ENCODE measurements at regions not wholly inside any gene's neighbourhood (a gene's known extent, or its start where the extent isn't known, plus 50 kb on each side); places are given as distances from the start of the nearest gene placed in this dataset.
"Not testable (repeated sequence)": the region's sequence is repeated elsewhere in the genome, so short reads cannot be mapped to it uniquely, and the experiment has no call there.

DNA sequence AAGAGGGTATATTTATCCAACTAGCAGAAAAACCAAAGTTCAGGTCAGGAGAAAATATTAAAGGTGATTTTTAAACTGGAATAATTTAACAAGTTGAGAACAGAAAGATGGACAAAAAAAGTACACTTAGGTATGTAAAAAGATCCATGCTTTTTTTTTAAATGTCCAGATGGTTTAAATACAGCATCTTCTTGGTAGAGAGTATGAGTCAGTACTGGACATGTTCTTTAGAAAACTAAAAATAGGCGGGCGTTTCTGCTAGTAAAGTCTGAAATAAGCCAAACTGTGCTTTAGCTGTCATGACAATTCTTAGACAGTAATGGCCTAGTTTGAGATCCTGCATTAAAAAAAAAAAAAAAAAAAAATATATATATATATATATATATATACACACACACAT, 255.9 kb upstream of the ST8SIA4 start:
- no peak for DNase-seq

DNA sequence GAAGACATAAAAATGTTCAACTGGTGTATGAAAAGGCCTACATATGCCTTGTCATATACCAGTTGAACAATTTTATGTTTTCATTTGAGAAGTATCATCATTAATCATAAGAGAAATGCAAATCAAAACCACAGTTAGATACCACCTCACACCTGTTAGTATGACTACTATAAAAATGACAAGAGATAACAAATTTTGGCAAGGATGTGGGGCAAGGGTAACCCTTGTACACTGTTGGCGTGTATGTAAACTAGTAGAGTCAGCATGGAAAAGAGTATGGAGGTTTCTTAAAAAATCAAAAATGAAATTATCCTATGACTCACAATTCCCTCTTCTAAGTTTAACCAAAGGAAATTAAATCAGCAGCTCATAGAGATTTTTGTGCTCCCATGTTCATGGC, 250.4 kb upstream of the ST8SIA4 start:
- DNase-seq, result no peak

DNA sequence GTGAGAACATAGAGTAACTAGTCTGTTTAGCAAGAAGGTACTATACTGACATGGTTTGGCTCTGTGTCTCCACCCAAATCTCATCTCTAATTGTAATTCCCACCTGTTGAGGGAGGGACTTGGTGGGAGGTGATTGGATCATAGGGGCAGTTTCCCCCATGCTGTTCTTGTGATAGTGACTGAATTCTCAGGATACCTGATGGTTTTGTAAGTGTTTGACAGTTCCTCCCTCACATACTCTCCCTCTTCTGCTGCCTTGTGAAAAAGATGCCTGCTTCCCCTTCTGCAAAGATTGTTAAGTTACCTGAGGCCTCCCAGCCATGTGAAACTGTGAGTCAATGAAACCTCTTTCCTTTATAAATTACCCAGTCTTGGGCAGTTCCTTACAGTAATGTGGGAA, 240.4 kb upstream of the ST8SIA4 start:
- DNase-seq, result no peak

DNA sequence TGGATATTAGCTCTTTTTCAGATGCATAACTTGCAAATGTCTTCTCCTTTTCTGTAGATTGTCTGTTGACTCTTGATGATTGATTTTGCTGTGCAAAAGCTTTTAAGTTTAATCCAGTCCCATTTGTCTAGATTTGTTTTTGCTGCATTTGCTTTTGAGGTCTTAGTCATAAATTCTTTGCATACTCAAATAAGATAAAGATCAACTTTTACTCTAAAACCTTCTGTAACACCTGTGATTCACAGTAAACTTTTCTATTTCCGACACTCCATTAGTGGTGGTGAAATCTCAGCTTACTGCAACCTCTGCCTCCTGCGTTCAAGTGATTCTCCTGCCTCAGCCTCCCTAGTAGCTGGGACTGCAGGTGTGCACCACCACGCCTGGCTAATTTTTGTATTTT, 239.0 kb upstream of the ST8SIA4 start:
- no peak for DNase-seq

DNA sequence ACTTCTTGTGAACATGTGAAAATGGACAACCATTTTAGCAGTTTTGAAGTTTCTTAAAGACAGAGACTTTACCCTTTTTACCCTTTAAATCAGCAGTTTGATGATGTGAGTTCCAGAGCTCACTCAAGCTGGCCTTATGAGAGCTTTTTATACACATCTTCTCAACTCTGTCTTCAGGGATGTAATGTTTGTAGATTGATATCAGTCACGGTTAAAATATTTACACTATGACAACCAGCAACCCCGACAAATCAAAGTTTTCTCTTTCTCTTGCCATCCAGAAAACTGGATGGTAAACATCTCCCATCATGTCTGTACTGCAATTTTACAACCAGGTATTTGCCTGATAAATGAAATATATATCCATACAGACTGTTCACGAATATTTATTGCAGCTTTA, 233.4 kb upstream of the ST8SIA4 start:
- DNase-seq, result no peak

DNA sequence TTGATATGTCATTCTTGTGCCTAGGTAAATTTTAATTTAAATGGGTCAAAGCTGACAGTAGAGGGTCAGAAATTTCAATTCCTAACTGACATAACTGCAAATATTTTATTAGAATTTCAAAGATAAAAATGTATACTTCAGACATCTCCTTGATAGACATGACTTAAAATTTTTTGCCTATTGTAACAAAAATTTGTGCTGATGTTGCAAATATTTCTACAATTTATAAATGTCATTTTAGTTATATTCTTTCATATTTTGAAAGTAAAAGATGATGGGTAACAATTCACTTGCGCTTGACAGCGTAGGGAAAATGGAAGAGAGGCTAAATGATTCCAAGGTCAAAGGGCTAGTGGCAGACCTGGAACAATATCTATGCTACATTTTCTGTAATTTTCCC, 220.3 kb upstream of the ST8SIA4 start:
- DNase-seq, result no peak

DNA sequence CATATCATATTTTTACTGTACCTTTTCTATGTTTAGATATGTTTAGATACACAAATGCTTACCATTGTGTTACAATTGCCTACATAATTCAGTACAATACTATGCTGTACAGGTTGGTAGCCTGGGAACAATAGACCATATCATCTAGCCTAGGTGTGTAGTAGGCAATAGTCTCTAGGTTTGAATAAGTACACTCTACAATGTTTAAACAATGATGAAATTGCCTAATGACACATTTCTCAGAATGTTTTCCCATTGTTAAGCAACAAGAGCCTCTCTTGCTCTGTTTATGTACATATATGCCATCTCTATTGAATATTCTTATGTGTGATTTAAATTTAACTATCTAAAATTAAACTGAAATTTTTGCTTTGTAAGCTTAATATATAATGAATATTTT, 209.6 kb upstream of the ST8SIA4 start:
- DNase-seq, result no peak

DNA sequence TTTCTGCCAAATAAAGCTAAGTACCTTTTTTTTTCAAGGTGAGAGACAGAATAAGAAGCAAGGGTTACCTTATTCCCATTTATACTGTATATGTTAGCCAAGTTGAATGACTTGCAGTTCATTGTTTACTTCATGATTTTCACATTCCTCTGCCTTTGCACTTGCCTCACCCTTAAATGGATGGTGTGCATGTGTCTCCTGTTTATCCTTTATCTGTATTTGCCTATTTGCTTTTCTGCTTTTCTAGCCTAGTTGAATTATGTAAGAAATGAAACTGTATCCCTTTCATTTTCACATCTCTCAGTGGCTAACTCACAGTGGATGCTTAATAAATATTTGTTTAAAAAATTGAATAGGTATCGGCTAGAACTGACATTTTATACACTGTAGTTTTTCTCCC, 200.8 kb upstream of the ST8SIA4 start:
- no peak for DNase-seq

DNA sequence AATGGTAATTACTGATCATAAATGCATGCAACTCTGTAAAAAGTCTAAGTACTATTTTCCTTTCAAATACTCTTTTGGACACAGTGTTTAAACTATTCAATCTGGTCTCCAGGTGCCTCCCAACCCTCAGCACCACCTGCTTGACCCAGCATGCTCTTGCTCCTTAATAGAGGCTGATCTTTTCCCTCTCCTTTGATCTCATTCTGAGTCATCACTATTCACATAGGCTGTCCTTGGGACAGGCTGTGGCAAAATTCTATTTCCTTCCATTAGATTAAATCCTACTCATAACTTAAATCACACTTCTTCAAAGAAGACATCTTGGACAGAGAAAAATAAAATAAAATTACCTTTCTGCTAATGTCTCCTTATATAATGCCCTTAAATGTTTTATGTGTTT, 199.4 kb upstream of the ST8SIA4 start:
- no peak for DNase-seq

DNA sequence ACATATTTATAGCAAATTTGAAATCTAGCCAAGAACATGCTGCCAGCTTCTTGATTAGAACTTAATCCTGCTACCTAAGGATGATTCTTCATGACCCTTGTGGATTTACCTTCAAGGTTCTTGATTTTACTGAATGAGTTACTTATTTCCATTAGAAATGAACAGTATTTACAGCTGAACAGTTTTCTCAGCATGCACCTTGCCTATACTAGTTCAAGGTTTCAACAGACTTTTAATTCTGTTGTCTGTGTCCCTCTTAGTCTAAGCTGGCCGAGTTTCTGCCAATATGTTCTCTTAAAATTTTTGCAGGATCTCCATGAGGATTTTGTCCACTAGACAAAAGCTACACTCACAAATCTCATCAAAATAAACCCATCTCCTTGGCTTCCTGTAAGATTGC, 188.8 kb upstream of the ST8SIA4 start:
- DNase-seq, result no peak

DNA sequence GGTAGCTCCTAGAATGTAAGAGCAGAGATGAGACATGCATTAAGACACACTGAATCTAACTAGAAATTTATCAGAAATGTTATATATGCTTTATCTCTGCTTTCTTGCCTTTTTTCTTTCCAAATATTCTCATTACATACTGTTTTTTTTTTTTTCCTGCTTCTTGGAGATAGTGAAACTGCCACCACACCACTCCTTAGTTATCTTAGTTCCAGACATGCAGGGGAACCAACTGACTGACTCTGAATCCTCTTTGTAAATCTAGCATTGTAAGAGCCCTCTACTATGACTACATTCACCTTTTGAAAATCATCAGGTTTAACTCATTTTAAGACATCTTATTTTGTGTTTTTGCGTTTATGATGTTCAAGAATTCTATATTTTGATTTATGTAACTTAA, 181.3 kb upstream of the ST8SIA4 start:
- DNase-seq, result no peak

DNA sequence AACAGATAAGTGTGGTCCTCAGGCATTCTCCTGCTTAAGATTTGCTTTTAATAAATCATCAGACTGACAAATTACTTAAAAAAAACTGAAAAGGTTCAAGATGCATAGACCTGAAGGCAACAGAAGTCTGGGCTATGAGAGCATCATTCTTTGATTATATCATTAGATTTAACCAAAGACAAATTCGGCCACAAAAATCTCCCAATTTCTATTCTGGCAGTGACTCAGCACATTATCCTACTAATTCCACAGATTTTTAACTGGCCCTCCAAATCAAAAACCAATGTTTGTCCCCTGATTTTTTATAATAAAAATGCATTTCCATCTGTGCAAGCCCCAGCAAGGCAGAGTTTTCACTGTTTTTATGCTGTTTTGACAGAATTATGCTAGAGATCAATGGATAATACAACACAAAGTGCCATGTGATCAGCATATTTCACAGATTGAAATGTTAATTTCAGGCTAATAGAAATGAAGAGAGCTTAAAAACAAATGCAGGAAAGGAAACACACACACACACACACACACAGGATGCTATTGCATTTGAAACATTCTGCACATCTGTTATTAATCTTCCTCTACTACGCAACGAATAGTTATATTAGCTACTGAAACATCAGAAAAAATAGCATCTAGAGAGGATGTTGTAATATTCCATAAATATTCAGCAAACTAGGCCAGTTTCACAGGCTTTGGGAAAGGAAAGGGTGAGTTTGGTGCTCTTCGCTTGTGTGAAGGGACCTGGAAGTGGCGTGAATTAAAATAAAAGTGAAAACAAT, 177.6 kb upstream of the ST8SIA4 start:
- no peak for DNase-seq

DNA sequence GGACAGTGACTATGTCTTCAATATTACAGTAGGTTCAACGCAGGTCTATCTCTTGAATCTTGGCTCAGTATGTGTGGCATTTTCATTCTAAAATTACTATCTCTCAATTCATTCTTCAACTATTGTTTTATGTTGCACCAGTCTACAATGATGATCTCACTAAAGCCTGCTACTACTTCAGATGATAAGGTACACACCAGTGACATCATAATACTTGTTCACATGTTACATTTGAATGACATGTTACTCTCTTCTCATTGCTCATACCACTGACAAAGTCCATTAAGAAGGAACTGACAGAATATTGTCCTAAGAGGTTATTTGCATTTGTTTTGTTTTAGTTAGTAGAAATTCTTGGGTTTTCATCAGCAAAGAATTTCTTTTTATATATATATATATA, 165.2 kb upstream of the ST8SIA4 start:
- no peak for DNase-seq

DNA sequence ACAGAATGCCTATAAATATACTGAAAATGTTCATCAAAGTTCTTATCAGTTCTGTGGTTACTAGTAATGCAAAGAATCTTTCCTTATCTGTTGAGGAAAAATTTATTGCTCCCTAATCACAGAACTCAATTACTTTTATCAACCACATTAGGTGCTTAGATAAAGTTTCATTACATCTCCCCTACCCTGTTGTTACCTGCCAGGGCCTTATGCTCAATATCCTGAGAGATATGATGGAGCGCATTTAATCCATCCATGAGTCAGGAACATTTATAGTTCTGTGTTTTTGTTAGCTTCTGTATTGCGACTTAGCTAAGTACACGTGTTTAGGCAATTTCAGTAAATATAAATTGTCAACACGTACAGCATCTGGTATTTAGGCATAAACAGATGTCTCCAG, 164.3 kb upstream of the ST8SIA4 start:
- DNase-seq, result no peak

DNA sequence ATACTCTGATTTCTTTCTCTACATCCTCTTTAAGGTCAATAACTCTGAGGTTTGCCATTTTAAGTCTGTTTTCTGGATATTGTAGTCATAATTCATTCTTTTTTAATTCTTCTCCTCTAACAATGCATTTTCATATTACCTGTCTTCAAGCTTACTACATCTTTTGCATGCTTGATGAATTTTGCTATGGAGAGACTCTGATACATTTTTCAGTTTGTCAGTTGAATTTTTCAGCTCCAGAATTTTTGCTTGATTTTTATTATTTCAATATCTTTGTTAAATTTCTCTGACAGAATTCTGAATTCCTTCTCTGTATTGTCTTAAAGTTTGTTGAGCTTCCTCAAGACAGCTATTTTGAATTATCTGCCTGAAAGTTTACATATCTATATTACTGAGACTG, 159.8 kb upstream of the ST8SIA4 start:
- no peak for DNase-seq

DNA sequence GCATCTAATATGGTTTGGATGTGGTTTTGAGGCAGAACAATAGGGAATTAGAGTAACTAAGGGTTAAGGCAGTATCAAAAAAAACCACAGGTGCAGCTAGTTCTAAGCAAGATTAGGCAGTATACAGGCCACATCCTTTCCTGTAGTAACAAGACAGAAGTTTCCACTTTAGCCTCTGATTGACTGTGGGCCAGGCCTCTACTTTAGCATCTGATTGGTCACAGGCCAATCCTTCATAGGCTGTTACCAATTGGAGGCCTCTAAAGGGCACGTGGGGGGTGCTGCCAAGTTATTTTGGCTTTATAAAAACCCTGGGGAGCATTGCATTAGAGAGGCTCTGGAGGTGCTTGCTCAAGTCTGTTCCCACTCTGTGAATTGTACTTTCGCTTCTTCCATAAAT, 144.1 kb upstream of the ST8SIA4 start:
- DNase-seq, result no peak

DNA sequence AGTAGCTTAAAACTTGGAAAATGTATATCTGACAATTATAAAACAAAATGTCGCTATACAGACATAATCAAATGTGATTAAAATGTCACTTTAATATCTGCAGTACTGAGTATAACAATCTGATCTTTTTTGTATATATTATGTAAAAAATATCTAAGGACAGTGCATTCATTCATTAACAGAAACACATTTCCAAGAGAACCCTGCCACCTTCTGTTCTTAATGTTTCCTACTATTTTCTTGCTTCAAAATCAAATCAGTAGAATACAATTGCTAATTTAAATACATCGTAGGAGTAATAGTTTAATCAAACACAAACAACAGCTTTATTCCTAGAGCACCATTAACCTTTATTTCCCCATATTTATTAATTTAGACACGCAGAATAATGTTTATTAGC, 142.6 kb upstream of the ST8SIA4 start:
- no peak for DNase-seq

DNA sequence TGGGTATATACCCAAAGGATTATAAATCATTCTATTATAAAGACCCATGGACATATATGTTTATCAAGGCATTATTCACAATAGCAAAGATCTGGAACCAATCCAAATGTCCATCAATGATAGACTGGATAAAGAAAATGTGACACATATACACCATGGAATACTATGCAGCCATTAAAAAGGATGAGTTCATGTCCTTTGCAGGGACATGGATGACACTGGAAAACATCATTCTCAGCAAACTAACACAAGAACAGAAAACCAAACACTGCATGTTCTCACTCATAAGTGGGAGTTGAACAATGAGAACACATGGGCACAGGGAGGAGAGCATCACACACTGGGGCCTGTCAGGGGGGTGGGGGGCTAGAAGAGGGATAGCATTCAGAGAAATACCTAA, 136.9 kb upstream of the ST8SIA4 start:
- not testable (repeated sequence) for DNase-seq

DNA sequence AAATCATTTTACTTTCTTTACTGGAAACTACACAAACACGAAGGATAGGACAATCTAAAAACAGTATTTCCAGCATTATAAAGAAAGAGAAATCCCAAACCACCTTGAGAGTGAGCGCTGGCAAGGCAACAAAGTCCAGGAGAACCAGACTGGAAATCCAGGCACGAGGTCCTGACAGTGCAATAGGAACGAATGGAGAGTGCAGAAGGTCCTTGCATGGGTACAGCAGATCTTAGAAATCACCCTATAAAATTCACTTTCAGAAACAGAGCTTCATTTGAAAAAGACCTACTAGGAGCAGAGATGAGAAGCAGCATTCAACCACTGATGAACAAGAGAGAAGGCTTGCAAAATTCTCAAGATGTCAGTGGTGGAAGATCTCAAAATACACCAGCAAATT, 133.7 kb upstream of the ST8SIA4 start:
- no peak for DNase-seq

DNA sequence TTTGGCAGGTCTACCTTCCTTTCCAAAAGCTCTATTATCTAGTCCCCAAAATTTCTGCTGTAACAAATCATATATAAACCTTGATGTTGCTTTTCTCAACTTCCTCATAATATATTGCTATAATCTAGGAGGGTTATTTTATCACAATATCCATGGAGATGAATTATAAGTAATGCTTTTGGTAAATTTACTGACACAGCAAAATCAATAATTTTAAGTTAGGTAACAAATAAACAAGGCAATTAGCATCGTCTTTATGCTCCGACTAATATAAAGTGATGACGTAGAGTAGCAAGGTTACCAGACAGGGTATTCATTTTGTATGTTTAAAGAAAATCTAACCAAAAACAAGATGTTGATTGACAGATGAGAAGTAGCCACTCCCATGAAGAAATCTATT, 132.3 kb upstream of the ST8SIA4 start:
- no peak for DNase-seq

DNA sequence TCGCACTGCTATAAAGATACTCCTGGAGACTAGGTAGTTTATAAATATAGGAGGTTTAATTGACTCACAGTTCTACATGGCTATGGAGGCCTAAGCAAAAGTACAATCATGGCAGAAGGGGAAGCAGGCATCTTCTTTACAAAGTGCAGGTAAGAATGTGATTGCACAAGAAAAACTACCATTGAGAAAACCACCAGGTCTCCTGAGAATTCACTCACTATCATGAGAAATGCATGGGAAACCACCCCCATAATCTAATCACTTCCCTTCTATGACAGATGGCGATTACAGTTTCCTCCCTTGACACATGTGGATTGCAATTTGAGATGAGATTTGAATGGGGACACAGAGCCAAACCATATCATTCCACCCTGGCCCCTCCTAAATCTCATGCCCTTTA, 121.2 kb upstream of the ST8SIA4 start:
- DNase-seq, result no peak

DNA sequence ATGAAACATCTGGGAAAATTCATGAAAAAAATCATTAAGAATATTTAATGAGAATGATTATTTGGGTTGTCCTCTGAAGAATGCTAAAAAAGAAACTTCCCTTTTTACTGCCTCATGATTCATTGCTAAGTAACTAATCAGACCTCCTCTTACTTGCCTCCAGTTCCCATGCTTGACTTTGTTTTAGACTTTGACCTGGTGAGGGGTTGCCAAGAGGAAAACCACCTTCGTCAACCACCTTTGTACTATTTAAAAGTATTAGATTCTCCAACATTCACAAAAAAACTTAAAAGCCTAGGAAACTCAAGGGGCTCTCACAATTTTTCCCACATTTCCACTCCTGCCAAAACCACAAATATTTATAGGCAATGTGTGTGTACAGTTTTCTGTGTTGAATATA, 115.2 kb upstream of the ST8SIA4 start:
- no peak for DNase-seq

DNA sequence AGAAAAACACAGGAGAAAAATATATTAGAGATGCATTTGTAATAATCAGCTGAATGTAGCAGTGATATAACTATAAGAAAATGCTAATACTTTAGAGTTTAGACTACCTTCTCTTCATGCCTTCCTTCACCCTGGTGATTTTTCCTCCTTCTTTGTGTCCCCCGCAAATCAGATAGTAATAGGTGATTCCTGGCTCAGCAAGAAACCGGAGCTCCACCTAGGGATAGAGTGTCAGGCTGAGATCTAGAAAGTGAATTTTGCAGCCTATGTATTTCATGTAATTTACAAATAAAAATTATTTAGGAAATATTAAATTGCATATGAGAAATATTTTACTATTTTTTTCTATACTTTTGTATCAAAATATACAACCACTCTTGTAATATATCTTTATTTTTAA, 109.8 kb upstream of the ST8SIA4 start:
- no peak for DNase-seq

DNA sequence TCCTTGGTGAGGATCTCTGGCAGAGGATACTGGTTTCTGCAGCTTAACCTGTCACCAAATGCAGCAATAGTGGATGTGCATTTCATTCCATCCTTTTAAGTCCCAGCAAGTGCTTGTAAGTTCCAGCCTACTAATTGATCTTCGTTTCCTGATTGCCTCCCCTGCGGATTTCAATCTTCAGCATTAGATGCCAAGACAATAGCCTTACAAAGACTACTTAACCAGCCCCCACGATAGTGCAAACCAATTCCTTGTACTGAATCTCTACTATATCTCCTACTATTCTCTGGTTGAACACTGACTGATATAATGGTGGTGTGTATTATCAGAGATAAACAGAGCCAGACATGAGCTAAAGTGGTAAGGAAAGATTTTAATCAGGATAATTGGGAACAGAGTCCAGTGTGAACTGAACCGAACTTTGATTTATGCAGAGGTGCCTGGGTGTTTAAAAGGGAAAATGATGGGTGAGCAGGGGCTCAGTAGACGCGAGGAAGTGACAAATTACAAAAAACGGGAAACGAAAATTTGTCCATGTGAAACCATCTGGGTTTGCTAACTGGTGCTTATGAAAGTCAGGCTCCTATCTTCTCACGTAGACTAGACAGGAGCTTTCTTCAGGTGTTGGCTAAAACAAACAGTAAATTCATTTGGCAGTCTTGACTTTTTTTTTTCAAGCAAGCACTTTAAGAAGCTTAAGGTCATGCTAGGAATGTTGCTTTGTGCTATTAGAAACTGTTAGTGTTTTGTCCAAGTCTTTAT, 106.9 kb upstream of the ST8SIA4 start:
- no peak for DNase-seq

DNA sequence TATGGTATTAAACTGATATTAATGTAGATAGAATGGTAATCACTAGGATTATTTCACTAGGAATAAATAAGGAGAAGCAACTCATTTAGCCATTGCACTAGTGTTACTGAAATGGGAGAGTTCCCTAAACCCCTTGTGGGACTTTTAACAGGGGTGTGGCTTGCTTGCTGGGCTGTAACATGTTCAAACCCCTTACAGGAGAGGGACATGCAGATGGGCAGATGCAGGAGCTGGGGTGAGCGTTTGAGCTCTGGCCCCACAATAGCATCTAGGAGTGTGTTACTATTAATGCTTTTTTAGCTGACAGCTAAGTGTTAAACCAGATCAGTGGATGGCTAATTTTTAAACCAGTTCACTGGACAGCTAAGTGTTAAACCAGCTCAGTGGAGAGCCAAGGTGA, 89.3 kb upstream of the ST8SIA4 start:
- no peak for DNase-seq

Data from NCI-H526 (cell line).